ENCODE measurements at regions not wholly inside any gene's neighbourhood (a gene's known extent, or its start where the extent isn't known, plus 50 kb on each side); places are given as distances from the start of the nearest gene placed in this dataset.
"Not testable (repeated sequence)": the region's sequence is repeated elsewhere in the genome, so short reads cannot be mapped to it uniquely, and the experiment has no call there.

DNA sequence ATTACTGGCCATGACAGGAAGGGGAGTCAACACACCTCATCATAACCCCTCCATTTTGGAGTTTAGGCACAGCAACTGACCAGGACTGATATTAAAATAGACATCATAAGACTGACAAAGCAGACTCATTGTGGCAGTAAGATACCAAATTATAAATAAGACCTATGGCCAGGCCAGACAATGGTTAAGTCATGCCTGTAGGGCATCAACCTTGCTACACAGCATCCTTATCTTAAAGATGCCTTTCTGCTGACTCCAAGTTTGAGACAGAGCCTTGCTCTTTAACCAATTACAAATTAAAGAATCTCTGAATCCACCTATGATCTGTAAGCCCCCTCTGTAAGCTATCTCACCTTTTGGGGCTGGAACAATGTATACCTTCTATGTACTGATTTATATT is 65.5 kb downstream of the VCX2 start:
- no peak for DNase-seq

DNA sequence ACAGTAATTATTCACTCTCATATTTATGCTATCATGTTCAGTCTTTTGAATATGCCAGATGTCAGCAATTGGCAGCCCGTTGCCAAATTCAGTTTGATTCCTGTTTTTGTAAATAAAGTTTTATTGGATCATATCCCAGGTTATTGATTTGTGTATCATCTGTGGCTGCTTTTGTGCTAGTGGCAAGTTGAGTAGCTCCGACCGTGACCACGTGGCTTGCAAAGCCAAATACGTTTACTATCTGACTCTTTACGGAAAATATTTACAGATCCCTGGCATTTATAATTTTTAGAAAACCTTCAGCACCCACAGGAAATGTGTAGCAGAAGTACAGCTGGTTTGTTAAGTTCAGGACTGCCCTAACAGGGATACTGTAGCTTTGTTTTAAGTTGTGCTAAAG is 67.4 kb downstream of the VCX2 start:
- no peak for DNase-seq

- DNase-seq, result no peak
These were observed 79.6 kb downstream of the VCX2 start for GRCh38 chrX:8091510-8091909.

DNA sequence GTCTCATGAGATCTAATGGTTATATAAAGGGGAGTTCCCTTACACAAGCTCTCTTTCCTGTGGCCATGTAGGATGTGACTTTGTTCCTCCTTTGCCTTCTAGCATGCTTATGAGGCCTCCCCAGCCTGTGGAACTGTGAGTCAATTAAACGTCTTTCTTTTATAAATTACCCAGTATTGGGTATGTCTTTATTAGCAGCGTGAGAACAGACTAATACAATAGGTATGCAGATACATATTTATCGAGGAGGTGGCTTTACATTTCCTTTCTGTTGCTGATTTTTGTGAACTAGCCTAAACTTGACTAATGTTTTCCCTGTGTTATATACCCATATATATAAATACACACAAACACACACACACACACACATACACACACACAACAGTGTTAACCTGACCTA is 80.2 kb downstream of the VCX2 start:
- DNase-seq, result no peak

GRCh38 chrX:8090482-8090881 is 80.6 kb downstream of the VCX2 start:
- no peak for DNase-seq

- no peak for DNase-seq
These were observed 81.9 kb downstream of the VCX2 start for GRCh38 chrX:8089141-8089540.

- DNase-seq, result no peak
These were observed 87.1 kb downstream of the VCX2 start for GRCh38 chrX:8084006-8084405.

- no peak for DNase-seq
These were observed 87.8 kb downstream of the VCX2 start for GRCh38 chrX:8083286-8083685.

GRCh38 chrX:8075636-8076035 is 95.4 kb downstream of the VCX2 start:
- DNase-seq, result no peak

- no peak for DNase-seq
These were observed 103.2 kb downstream of the VCX2 start for GRCh38 chrX:8067754-8068462.

GRCh38 chrX:8052909-8053308 is 118.2 kb downstream of the VCX2 start:
- DNase-seq, result no peak

- no peak for DNase-seq
These were observed 121.2 kb downstream of the VCX2 start for GRCh38 chrX:8049827-8050226.

DNA sequence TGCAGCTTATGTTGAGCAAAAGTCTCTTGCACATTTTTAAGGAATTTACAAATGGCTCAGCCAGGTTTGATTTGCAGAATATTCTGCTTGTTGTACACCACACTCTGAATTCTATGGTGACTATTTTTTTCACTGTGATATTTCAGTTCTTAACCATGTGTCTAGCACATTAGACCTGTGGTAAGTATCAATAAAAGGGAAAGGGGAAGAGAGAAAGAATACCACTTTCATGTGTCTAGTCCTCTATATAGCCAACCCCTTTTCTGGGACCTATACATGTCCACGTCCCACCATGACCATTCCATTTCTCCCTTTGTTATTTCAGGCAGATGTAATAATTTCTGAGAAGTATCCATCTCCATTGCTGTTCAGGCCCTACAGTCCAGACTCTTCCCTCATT is 121.3 kb upstream of the PNPLA4 start:
- DNase-seq, result no peak

DNA sequence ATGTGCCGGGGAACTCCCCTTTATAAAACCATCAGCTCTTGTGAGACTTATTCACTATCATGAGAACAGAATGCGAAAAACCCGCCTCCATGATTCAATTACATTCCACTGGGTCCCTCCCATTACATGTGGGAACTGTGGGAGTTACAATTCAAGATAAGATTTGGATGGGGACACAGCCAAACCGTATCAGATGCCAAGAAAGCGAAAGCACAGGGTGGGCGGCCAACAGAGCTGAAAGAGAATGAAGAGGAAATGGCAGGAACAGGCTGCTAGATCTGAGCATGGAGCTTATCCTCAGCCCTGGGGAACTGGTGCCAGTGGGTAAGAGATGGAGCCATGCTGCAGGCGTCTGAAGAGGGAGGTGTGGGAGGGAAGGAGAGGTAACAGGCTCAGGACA is 117.7 kb upstream of the PNPLA4 start:
- no peak for DNase-seq

GRCh38 chrX:8043546-8043945 is 116.3 kb upstream of the PNPLA4 start:
- no peak for DNase-seq

- DNase-seq, result no peak
These were observed 115.9 kb upstream of the PNPLA4 start for GRCh38 chrX:8043121-8043520.

- no peak for DNase-seq
These were observed 115.1 kb upstream of the PNPLA4 start for GRCh38 chrX:8042304-8042703.

- DNase-seq, result not testable (repeated sequence)
These were observed 112.5 kb upstream of the PNPLA4 start for GRCh38 chrX:8039711-8040110.

GRCh38 chrX:8037593-8038348 is 110.6 kb upstream of the PNPLA4 start:
- DNase-seq, result no peak

- DNase-seq, result no peak
These were observed 109.7 kb upstream of the PNPLA4 start for GRCh38 chrX:8036914-8037313.

DNA sequence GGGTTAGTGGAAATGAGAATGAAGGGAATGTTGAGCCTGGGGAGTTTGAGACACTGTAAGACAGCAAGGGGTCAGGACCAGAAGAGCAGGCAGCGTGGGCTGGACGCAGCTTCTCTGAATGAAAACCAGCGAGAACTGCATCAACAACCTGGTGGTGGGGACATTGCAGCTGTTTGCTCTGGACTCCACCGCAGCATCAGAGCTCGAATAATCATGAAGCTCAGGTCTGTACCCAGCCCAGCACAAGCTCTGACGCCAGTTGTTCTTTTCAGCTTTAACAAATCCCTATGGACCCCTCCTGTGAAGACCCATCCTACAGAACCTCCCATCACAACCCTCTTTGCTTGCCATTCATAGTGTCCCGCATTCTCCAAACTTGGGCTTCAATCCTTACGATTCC is 106.8 kb upstream of the PNPLA4 start:
- DNase-seq, result no peak

- DNase-seq, result no peak
These were observed 106.0 kb upstream of the PNPLA4 start for GRCh38 chrX:8033175-8033574.

GRCh38 chrX:8030361-8030760 is 103.1 kb upstream of the PNPLA4 start:
- DNase-seq, result no peak

DNA sequence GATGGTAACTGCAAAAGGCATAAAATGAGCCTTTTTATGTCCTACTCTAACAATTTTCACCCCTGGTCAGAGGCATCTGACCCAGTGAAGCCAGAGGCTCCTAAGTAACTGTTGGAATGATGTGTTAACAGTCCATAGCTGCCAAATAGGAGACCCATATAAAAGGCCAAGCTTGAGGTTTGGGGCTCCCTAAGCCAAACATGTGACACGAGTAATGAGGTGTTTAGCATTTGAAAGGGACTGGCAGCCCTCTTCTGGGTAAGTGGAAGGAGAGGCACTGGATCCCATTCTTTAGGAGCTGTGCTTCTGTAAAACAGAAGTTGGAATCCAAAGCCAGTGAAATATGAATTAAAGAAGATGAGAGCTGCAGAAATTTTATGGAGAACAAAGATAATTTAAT is 100.6 kb upstream of the PNPLA4 start:
- no peak for DNase-seq

- no peak for DNase-seq
These were observed 98.5 kb upstream of the PNPLA4 start for GRCh38 chrX:8025705-8026104.

Data from right forelimb (tissue), 1 donor.